NCI-H2081 (cell line): ENCODE measurements at regions not wholly inside any gene's neighbourhood (a gene's known extent, or its start where the extent isn't known, plus 50 kb on each side); places are given as distances from the start of the nearest gene placed in this dataset.

Experiments used
- DNase-seq, 2 experiments: peaks; one replicate each; lab custom pipeline; 2025; lab: John Stamatoyannopoulos, UW

- DNase-seq = no peak
These were observed 331.1 kb downstream of the BCL11B start for GRCh38 chr14:98940693-98941437.

- DNase-seq = no peak
These were observed 330.5 kb downstream of the BCL11B start for GRCh38 chr14:98941481-98941880.

DNA sequence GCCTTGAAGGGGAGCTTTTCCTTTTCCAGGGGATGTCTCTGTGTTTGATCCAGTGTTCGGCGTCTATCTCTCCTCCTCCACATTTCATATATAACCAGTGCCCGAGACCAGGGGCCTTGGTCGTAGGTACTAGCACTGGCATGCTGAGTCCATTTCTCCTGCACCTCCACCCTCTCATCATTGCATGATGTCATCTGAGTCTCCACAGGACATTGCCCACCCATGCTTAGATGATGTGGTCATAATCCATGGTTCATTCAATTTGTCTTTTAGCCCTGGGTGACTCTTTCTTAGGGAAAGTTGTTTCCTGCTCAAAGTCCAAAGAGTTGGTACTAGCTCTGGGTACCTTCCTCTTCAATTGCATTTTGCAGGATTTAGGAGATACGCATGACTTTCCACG lies 328.1 kb downstream of the BCL11B start:
- DNase-seq = no peak

- no peak for DNase-seq
These were observed 327.0 kb downstream of the BCL11B start for GRCh38 chr14:98944989-98945388.

GRCh38 chr14:98945611-98946570 lies 326.1 kb downstream of the BCL11B start:
- no peak for DNase-seq

DNA sequence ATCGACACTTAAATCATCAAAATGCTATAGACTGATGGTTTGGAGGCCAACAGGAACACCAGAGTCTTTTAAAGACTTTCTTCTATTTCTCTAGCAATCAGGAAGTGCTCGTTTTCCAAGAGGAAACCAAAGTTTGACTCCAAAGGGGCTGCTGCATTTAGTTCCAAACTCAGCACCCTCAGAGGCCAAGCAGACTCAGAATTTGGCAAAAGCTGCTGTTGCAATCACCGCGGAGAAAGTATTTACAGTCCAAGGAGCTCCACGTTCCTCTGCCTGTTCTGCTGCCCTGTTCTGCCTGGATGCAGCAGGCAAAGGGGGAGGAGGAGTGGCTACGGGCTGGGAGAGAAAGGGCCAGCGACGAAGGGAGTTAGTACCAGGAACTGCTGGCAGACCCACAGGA lies 325.1 kb downstream of the BCL11B start:
- DNase-seq = no peak

DNA sequence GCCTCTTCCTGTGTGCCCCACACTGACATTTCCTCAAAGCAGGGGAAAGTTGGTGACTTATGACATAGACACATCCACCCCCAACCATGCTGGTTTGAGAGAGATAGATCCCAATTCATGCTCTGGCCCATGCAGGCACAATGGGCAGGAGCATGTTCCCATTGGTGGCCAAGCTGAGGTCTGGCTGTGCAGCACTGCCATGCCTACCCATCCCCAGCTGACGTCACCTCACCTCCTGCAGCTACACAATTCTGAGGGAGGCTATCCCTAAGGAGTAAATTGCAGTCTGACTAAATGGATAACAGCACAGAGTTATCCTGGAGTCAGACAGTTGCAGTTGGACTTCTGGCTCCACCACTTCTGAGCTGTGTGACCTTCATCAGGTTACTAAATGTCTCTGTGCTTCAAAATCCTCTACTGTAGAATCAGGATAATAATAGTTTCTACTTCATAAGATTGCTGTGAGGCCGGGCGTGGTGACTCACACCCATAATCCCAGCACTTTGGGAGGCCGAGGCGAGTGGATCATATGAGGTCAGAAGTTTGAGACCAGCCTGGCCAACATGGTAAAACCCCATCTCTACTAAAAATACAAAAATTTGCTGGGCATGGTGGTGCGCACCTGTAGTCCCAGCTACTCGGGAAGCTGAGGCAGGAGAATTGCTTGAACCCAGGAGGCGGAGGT lies 323.9 kb downstream of the BCL11B start:
- no peak for DNase-seq

DNA sequence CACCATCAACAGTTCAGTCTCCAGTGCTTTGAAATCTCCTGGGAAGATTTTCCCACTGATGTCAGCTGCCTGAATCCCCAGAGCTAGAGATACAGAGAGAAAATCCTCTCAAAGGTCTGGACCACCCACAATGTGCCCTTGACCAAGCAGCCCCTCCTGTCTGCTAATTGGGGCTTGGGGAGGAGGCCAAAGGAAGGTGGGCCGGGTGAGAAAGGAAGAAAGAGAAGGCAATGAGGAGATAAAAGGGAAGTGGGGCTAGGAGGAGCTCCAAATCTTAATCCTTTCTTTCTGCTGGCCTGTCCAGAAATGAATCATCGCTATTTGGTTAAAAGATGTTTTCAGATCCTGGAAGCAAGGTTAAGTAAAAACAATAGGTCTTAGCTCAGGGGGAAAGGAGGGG lies 322.9 kb downstream of the BCL11B start:
- DNase-seq = no peak

DNA sequence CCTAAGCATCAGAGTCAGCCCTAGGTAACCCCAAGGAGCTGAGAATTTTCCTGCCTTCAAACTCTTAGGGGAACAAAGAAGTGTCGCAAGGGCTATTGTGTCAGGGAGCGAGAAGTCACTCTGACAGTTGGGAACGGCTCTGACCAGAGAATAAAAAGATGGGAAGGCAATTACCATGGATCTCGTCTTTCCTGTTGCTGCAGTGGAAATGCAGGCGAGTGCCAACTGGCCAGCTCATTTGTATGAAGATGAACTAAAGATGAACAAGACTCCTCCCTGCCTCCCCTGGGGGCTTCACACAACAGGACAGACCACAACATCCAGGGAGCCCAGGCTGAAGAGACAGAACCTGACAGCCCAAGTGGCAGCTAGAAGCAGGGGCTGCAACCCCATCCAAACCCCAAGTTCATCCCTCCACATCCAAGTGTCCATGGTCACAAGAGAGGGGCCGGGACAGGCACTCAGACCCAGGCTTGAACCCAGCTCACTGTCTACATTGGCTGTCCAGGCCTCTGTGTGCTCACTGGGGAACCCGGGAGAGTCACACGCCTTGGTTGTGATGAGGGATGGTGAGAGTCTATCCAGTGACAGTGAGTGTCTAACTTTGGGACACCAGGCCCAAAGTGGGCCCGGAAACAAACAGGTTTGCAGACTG lies 322.4 kb downstream of the BCL11B start:
- DNase-seq = no peak

GRCh38 chr14:98950353-98950895 lies 321.6 kb downstream of the BCL11B start:
- no peak for DNase-seq

- no peak for DNase-seq
These were observed 321.0 kb downstream of the BCL11B start for GRCh38 chr14:98951031-98951430.

DNA sequence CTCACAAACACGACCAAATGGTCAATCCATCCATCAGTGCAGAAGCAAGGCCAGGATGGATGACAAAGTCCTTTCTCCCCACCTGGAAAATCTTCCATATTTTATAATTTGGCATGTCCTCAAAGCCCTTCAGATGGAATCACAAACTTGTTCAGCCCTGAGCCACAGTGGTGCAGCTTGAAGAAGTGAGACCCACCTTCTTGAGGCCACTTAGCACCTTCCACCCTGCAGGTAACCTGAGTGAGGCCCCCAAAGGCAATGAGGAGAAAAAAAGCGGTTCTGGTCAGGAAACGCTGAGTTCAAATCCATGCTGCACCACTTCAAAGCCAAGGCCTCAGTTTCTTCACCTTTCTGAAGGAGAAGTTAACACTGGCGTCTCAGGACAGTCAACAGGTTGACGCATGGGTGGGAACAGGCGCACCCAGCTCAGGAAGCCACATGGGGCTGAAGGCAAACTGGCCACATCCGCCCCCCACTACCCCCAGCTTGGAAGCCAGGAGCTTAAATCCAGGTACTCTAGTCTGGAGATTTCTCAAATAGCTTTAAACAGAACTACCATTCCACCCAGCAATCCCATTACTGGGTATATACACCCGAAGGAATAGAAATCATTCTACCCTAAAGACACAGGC lies 320.4 kb downstream of the BCL11B start:
- no peak for DNase-seq

- DNase-seq = no peak
These were observed 319.2 kb downstream of the BCL11B start for GRCh38 chr14:98952593-98953350.

GRCh38 chr14:98953551-98954348 lies 318.2 kb downstream of the BCL11B start:
- DNase-seq = no peak

GRCh38 chr14:98954349-98955000 lies 317.5 kb downstream of the BCL11B start:
- DNase-seq = no peak

- no peak for DNase-seq
These were observed 316.8 kb downstream of the BCL11B start for GRCh38 chr14:98955036-98955740.

- no peak for DNase-seq
These were observed 316.3 kb downstream of the BCL11B start for GRCh38 chr14:98955741-98956070.

DNA sequence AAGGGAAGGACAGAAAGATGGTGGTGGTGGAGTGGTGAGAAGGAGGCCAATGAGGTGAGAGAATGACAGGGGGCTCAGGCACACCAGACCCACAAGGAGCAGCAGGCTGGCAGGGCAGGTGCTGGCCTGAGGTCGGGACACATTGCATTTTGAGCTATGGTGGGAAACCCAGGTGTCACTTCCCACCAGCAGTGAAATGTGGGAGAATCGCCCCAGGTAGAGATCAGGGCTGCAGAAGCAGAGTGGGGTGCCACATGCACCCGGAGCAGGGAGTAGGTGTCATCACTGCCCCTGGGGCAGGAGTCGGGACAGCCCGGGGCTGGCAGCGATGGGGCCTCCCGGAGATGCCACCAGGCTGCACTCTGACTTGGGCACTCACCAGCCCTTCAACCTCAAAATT lies 315.8 kb downstream of the BCL11B start:
- DNase-seq = no peak

DNA sequence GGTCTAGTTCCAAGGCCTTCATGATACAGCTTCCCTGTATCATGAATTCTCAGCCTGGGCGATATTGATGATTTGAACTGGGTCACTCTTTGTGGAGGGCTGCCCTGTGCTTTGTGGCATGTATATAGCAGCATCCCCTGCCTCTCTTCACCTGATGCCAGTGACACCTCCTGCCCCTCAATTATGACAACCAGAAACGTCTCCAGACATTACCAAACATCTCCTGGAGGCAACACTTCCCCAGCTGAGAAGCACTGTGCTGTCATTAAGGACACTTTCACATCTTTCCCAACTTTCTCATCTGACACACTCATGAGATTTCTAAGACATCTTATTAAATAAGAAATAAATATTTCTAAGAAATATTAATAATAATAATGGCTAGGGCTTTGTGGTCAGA lies 315.3 kb downstream of the BCL11B start:
- DNase-seq = no peak
